ENCODE measurements at regions not wholly inside any gene's neighbourhood (a gene's known extent, or its start where the extent isn't known, plus 50 kb on each side); places are given as distances from the start of the nearest gene placed in this dataset.
"Not testable (repeated sequence)": the region's sequence is repeated elsewhere in the genome, so short reads cannot be mapped to it uniquely, and the experiment has no call there.

GRCh38 chr13:74718232-74718842, 584.1 kb upstream of the KLF12 start:
- TF ChIP-seq CTCF, POLR2AphosphoS5, POLR2A (IDR thresholded peaks at IDR 0.05): not testable (repeated sequence)

All from breast epithelium (tissue), 3 donors.